Muscle layer of colon (tissue), 2 donors: ENCODE measurements at regions not wholly inside any gene's neighbourhood (a gene's known extent, or its start where the extent isn't known, plus 50 kb on each side); places are given as distances from the start of the nearest gene placed in this dataset.

Experiments
- H3K27ac ChIP-seq: one replicate; pipeline ENCODE4 v1.7.0; 2013; ENCODE audit warnings: low read depth, mild to moderate bottlenecking, low read length, moderate library complexity
- H3K27me3 ChIP-seq, 2 donors: one replicate each; pipeline ENCODE4 v1.7.0; 2013; ENCODE audit warnings: low read length in 2 of 2, mild to moderate bottlenecking in 2 of 2; ENCODE audit not compliant: insufficient read depth in 2 of 2, control insufficient read depth in 1 of 2
- H3K36me3 ChIP-seq: one replicate; pipeline ENCODE4 v1.7.0; 2013; ENCODE audit warnings: mild to moderate bottlenecking, low read length; ENCODE audit not compliant: insufficient read depth
- H3K4me1 ChIP-seq: one replicate; pipeline ENCODE4 v1.7.0; 2013; ENCODE audit warnings: mild to moderate bottlenecking, low read length; ENCODE audit not compliant: insufficient read depth
- H3K4me3 ChIP-seq, 2 donors: one replicate each; pipeline ENCODE4 v1.7.0; 2013; ENCODE audit warnings: low read length in 2 of 2, low read depth in 1 of 2, mild to moderate bottlenecking in 1 of 2, moderate library complexity in 1 of 2
- H3K9ac ChIP-seq: one replicate; pipeline ENCODE4 v1.7.0; 2013; ENCODE audit warnings: low read length
- H3K9me3 ChIP-seq: one replicate; pipeline ENCODE4 v1.7.0; 2013; ENCODE audit warnings: mild to moderate bottlenecking, low read length
- donor health status: abdominal sarcoma.
- donor health status: Adenocarcinoma of cecum.

GRCh38 chr3:44050101-44050500 lies 191.6 kb upstream of the TOPAZ1 start:
- no peaks in the 10 kb centered on the region for H3K36me3 ChIP-seq
- no peaks in the 10 kb centered on the region for H3K4me1 ChIP-seq
- no peaks in the 10 kb centered on the region for H3K9me3 ChIP-seq
- no peaks in the 10 kb centered on the region for H3K27me3 ChIP-seq
- no peak overlapping the region for H3K4me3 ChIP-seq
- no peak overlapping the region for H3K9ac ChIP-seq
- H3K27ac ChIP-seq: no peak overlapping the region

GRCh38 chr3:44050867-44051266 lies 190.8 kb upstream of the TOPAZ1 start:
- H3K27ac ChIP-seq: no peak overlapping the region
- no peak overlapping the region for H3K9ac ChIP-seq
- H3K36me3 ChIP-seq: no peaks in the 10 kb centered on the region
- H3K4me3 ChIP-seq: no peak overlapping the region
- no peaks in the 10 kb centered on the region for H3K27me3 ChIP-seq
- no peaks in the 10 kb centered on the region for H3K4me1 ChIP-seq
- H3K9me3 ChIP-seq: no peaks in the 10 kb centered on the region

- no peaks in the 10 kb centered on the region for H3K4me1 ChIP-seq
- H3K27me3 ChIP-seq: peaks cover 0 to 1% of the 10 kb centered on the region in 2 donors
- H3K27ac ChIP-seq: no peak overlapping the region
- H3K9ac ChIP-seq: no peak overlapping the region
- no peak overlapping the region for H3K4me3 ChIP-seq
- H3K9me3 ChIP-seq: no peaks in the 10 kb centered on the region
- no peaks in the 10 kb centered on the region for H3K36me3 ChIP-seq
Observed at GRCh38 chr3:44055951-44056350, 185.7 kb upstream of the TOPAZ1 start.

- Histone ChIP-seq H3K4me1 (no peaks in the 10 kb centered on the region), H3K9ac (no peak overlapping the region), H3K27ac (no peak overlapping the region), H3K36me3 (no peaks in the 10 kb centered on the region), H3K9me3 (no peaks in the 10 kb centered on the region), H3K4me3 (no peak overlapping the region), H3K27me3 (peaks cover 0 to 5% of the 10 kb centered on the region in 2 donors)
Observed at GRCh38 chr3:44056446-44057240, 185.0 kb upstream of the TOPAZ1 start.

- H3K4me1 ChIP-seq: no peaks in the 10 kb centered on the region
- no peak overlapping the region for H3K27ac ChIP-seq
- no peak overlapping the region for H3K9ac ChIP-seq
- no peak overlapping the region for H3K4me3 ChIP-seq
- no peaks in the 10 kb centered on the region for H3K9me3 ChIP-seq
- no peaks in the 10 kb centered on the region for H3K36me3 ChIP-seq
- H3K27me3 ChIP-seq: peaks cover 0 to 5% of the 10 kb centered on the region in 2 donors
Observed at GRCh38 chr3:44058022-44058867, 183.4 kb upstream of the TOPAZ1 start.

- H3K27ac ChIP-seq: no peak overlapping the region
- H3K4me3 ChIP-seq: no peak overlapping the region
- no peaks in the 10 kb centered on the region for H3K4me1 ChIP-seq
- H3K9ac ChIP-seq: no peak overlapping the region
- no peaks in the 10 kb centered on the region for H3K36me3 ChIP-seq
- H3K27me3 ChIP-seq: peaks cover 0 to 5% of the 10 kb centered on the region in 2 donors
- H3K9me3 ChIP-seq: no peaks in the 10 kb centered on the region
Observed at GRCh38 chr3:44058868-44059203, 182.8 kb upstream of the TOPAZ1 start.

- no peak overlapping the region for H3K4me3 ChIP-seq
- H3K9me3 ChIP-seq: no peaks in the 10 kb centered on the region
- H3K4me1 ChIP-seq: no peaks in the 10 kb centered on the region
- peaks cover 0 to 5% of the 10 kb centered on the region in 2 donors for H3K27me3 ChIP-seq
- no peak overlapping the region for H3K27ac ChIP-seq
- no peaks in the 10 kb centered on the region for H3K36me3 ChIP-seq
- no peak overlapping the region for H3K9ac ChIP-seq
Observed at GRCh38 chr3:44060164-44060563, 181.5 kb upstream of the TOPAZ1 start.

GRCh38 chr3:44061268-44061667 lies 180.4 kb upstream of the TOPAZ1 start:
- H3K9ac ChIP-seq: no peak overlapping the region
- H3K36me3 ChIP-seq: no peaks in the 10 kb centered on the region
- H3K27ac ChIP-seq: no peak overlapping the region
- no peak overlapping the region for H3K4me3 ChIP-seq
- H3K27me3 ChIP-seq: peaks cover 0 to 5% of the 10 kb centered on the region in 2 donors
- no peaks in the 10 kb centered on the region for H3K9me3 ChIP-seq
- no peaks in the 10 kb centered on the region for H3K4me1 ChIP-seq

GRCh38 chr3:44061961-44062360 lies 179.7 kb upstream of the TOPAZ1 start:
- no peaks in the 10 kb centered on the region for H3K4me1 ChIP-seq
- H3K27me3 ChIP-seq: peaks cover 0 to 5% of the 10 kb centered on the region in 2 donors
- H3K9ac ChIP-seq: no peak overlapping the region
- H3K4me3 ChIP-seq: no peak overlapping the region
- H3K9me3 ChIP-seq: no peaks in the 10 kb centered on the region
- no peak overlapping the region for H3K27ac ChIP-seq
- no peaks in the 10 kb centered on the region for H3K36me3 ChIP-seq

- Histone ChIP-seq H3K9me3 (no peaks in the 10 kb centered on the region), H3K9ac (no peak overlapping the region), H3K4me3 (no peak overlapping the region), H3K36me3 (no peaks in the 10 kb centered on the region), H3K27me3 (peaks cover 0 to 5% of the 10 kb centered on the region in 2 donors), H3K27ac (no peak overlapping the region), H3K4me1 (no peaks in the 10 kb centered on the region)
Observed at GRCh38 chr3:44065311-44066094, 176.2 kb upstream of the TOPAZ1 start.

- Histone ChIP-seq H3K9me3 (no peaks in the 10 kb centered on the region), H3K27me3 (no peaks in the 10 kb centered on the region), H3K4me3 (no peak overlapping the region), H3K4me1 (no peaks in the 10 kb centered on the region), H3K9ac (no peak overlapping the region), H3K27ac (no peak overlapping the region), H3K36me3 (no peaks in the 10 kb centered on the region)
Observed at GRCh38 chr3:44066806-44067205, 174.9 kb upstream of the TOPAZ1 start.
